NCI-H526 (cell line): ENCODE measurements at regions not wholly inside any gene's neighbourhood (a gene's known extent, or its start where the extent isn't known, plus 50 kb on each side); places are given as distances from the start of the nearest gene placed in this dataset.
"Not testable (repeated sequence)": the region's sequence is repeated elsewhere in the genome, so short reads cannot be mapped to it uniquely, and the experiment has no call there.

Experiments used
- DNase-seq, 2 experiments: peaks; one replicate each; lab custom pipeline; 2025; lab: John Stamatoyannopoulos, UW

DNA sequence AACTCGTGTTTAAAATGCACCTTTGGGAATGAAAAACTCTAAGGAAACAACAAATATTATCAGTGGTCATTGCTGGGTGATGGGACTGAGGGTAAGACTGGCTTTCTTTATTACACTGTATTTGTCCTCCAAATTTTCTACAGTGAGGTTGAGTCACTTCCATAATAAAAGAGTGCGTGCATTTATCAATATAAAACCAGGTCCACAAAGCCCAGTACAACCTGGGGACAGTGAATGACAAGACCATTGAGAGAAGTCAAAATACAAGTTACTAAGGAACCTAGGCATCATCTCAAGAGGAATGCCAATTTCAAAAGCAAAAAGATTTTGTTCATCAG lies 76.4 kb downstream of the MAGED4 start:
- DNase-seq = no peak

DNA sequence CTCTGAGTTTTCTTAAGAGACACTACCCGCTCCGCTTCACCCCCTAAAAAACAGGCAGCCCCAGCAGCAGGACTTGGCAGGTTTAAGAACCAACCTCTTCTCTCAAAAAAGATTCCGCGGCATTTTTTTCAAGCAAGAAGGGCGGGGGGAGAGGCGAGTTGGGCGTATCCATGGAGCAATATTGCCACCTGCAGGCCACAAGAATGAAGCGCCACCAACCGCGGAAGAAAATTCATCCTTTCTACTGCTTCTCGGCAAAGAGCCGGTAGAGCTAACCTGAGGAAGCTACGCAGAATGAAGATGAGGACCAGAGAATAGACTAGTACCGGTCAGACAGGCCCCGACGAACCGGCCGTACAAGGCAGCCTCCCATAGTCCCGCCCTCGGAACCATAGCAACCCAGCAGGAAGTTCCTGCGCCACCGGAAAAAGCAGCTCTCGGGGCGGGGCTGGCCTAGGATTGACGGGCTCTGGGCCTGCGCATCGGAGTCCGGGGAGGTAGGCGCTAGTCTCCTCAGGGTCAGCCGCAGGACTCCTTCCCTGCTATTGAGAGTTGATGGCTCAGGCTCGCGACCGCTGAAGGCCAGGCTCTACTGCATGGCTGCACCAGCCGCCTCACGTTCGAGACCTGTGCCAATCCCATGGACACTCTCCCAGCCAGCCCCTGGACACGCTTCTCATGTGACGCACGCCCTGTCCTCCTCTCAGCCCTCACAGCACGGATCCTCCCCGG lies 76.9 kb downstream of the MAGED4 start:
- DNase-seq = peak; percentile 75 to 91

- DNase-seq = peak in 1 of 2 experiments; percentile 27
Measured at GRCh38 chrX:52262195-52262546, 77.5 kb downstream of the MAGED4 start.

GRCh38 chrX:52263417-52263816 lies 78.7 kb downstream of the MAGED4 start:
- no peak for DNase-seq

DNA sequence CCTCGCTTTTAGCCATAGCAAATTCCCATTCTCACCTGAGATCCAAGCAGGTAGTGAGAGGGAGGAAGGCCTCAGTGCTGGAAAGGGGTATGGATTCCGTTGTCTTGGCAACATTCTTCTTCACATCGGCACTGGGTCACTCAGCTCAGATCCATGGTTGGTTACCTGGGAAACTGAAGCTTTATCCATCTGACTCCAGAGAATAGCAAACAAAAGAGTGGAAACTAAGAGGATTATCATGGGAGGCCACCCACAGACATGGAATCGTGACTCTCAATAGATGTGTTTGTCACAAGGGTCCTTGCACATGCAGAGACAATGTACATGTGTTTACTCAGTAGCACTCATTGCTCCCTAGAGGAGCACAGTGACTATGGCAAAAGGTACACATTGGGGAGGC lies 81.0 kb downstream of the MAGED4 start:
- no peak for DNase-seq

GRCh38 chrX:52268502-52268901 lies 83.8 kb downstream of the MAGED4 start:
- not testable (repeated sequence) for DNase-seq

- DNase-seq = no peak
Measured at GRCh38 chrX:52270453-52271116, 85.9 kb downstream of the MAGED4 start.

DNA sequence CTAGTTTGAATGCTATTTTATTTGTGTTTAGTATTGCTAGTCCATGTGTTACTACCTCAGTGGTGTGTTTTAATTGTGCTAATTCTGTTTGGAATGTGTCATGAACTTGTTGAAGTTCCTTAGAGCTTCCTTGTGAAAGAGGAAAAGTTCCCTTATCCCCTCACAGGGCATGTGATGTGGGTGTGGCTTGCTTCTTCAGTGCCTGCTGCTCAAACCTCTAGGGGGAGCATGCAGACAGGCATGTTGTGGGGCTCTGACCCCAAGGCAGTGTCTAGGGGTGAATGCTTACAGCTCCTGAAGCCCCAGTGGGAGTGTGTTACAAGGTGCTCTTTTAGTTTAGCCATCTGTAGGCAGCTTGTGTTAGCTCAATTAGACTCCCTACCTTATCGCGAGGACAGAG lies 86.5 kb downstream of the MAGED4 start:
- peak in 1 of 2 experiments; percentile 0 for DNase-seq

DNA sequence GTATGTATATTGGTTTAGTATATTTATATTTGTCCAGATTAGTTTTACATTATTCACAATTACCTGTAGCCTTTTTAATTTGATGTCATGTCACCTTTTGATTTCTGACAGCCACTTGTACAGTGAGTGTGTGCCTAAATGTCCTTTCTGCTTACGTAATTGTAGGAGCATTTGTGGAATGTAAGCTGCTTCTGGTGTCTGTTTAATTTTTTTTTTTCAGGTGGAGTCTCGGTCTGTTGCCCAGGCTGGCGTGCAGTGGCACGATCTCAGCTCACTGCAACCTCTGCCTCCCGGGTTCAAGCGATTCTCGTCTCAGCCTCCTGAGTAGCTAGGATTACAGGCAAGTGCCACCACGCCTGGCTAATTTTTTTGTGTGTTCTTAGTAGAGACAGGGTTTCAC lies 91.2 kb upstream of the XAGE2 start:
- DNase-seq = no peak

DNA sequence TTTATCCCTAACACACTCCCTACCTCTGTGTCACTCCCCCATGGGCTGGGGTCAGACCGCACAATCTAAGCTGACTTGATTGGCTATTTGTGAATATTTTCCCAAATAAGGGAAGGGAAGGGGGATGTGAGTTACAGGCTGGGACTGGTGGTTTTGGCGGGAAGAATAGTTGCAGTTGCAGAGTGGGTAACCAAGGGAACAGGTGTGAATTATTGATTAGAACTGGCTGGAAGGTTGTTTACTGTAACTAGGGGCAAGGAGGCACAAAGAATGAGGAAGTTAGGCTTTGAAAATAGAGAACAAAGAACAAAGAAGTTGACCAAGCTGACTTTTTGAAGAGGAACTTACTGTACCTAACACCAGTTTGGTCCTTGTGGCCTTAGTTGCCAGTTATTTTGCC lies 88.0 kb upstream of the XAGE2 start:
- no peak for DNase-seq

- no peak for DNase-seq
Measured at GRCh38 chrX:52284865-52285264, 84.0 kb upstream of the XAGE2 start.

DNA sequence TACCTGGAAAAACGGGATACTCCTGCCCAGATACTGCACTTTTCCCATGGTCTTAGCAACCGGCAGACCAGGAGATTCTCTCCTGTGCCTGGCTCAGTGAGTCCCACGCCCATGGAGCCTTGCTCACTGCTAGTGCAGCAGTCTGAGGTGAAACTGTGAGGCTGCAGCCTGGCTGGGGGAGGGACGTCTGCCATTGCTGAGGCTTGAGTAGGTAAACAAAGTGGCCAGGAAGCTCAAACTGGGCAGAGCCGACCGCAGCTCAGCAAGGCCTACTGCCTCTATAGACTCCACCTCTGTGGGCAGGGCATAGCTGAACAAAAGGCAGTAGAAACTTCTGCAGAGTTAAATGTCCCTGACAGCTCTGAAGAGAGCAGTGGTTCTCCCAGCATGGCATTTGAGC lies 69.9 kb upstream of the XAGE2 start:
- not testable (repeated sequence) for DNase-seq

DNA sequence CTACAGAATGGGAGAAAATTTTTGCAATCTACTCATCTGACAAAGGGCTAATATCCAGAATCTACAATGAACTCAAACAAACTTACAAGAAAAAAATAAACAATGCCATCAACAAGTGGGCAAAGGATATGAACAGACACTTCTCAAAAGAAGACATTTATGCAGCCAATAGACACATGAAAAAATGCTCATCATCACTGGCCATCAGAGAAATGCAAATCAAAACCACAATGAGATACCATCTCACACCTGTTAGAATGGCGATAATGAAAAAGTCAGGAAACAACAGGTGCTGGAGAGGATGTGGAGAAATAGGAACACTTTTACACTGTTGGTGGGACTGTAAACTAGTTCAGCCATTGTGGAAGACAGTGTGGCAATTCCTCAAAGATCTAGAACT lies 60.3 kb upstream of the XAGE2 start:
- DNase-seq = not testable (repeated sequence)
